Activated CD4-positive, CD25-positive, alpha-beta regulatory T cell treated with anti-CD3 and anti-CD28 coated beads, Interleukin-2, amount 50 U/mL, for 24 hours (primary cell): ENCODE measurements at regions not wholly inside any gene's neighbourhood (a gene's known extent, or its start where the extent isn't known, plus 50 kb on each side); places are given as distances from the start of the nearest gene placed in this dataset.
A peak's percentile ranks its signal among the peaks of the same experiment; 100 is the strongest.

ENCODE experiments used
- ATAC-seq, 2 donors: fragments of 150-1000 bp; cut with Tn5 transposase; one replicate each; pipeline ENCODE4 v1.10.0; 2021; ENCODE audit warnings: mild to moderate bottlenecking in 1 of 2, moderate library complexity in 1 of 2

DNA sequence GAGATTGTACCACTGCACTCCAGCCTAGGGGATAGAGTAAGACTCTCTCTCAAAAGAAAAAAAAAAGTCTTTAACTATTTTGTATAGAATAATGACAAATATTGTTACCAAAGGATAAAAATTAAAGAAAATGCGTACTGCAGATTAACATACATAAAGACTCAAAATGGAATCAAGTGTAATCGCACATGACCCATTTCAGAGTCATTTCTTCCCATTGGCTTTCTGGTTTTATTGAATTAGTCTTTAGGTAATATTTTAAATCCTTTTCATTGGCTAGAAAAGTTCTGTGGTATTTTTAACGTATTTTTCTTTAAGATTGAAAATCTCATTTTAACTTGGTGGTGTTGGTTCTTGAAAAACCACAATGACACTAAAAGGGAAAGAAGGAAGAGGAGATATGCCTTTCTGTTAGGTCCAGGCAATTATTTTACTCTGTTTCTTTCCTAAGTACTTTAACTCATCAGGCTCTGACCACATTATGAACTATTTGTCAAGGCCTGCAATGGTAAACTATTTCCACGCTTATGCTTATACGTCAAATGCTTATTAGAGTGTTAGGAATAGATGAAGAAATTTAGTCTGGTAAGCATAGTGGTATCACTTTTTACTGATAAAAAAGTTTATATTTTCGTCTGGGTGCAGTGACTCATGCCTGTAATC is 52.3 kb downstream of the PLEKHG1 start:
- no peak for ATAC-seq

DNA sequence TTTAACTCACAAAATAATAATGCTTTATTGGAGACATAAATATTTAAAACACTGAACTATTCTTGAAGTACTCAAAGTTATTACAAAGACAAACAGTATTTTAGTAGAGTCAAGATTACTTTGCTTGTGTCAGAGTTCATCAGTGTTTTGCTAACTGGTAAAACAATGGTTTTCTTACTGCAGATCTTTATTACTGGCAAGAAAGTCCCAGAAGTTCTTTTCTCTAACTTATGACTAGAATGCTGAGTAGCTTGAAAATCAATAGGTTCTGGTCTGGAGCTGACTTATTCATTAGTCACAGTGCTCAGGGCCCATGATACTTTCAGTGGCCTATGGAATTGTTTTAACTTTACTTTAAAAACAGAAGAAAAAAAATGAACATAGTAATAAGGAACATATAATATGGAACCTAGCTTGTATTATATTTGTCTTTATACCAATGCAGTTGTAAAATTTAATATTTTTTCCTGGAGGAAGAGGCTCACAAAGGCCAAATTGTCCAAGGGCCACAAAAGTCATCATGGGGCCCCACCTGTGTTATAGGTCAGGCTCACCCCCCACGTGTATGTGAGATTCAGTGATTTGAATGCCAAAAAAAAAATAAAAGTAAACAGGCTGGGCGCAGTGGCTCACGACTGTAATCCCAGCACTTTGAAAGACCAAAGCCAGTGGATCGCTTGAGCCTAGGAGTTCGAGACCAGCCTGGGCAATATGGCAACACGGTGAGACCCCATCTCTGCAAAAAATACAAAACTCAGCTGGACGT is 53.3 kb downstream of the PLEKHG1 start:
- peak in 1 of 2 donors; percentile 69 for ATAC-seq

DNA sequence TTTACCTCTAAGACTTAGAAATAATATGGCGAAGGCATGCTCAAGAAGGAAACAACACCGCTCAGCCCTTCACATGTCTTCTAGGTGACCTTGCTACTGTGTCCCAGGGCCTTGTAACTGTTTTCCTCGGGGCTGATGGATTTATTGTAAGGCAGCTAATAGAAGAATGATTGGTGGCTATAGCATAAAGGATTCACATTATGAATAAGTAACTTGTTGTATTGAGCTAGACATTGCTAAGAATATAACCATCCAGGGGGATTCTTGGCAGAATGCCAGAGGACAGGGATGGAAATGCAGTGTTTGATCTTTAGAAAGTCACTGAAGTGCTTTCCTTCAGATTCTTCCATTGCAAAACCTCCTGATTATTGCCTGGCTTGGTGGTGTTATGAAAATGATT is 54.9 kb downstream of the PLEKHG1 start:
- no peak for ATAC-seq

DNA sequence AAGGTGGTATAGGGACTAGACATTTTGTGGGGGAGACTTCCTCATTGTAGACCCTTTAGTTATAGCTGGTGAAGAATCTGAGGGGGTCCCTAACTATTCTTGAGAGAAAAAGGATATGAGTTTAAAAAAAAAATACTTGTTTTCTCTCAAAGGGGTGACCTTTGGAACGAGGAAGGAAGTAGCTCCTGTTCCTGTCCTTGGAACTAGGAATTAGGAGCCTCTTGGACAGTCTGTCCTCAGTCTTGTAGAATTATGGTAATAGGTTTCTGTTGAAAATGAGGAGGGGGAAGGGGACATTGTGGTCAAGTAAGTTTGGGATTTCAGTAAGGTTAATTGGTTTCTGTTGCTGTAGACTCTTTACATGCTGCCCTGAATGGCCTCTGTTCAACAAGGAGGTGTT is 56.5 kb downstream of the PLEKHG1 start:
- no peak for ATAC-seq

GRCh38 chr6:150658421-150658820 is 58.7 kb downstream of the PLEKHG1 start:
- no peak for ATAC-seq

- no peak for ATAC-seq
These were observed 59.5 kb downstream of the PLEKHG1 start for GRCh38 chr6:150659046-150659763.

DNA sequence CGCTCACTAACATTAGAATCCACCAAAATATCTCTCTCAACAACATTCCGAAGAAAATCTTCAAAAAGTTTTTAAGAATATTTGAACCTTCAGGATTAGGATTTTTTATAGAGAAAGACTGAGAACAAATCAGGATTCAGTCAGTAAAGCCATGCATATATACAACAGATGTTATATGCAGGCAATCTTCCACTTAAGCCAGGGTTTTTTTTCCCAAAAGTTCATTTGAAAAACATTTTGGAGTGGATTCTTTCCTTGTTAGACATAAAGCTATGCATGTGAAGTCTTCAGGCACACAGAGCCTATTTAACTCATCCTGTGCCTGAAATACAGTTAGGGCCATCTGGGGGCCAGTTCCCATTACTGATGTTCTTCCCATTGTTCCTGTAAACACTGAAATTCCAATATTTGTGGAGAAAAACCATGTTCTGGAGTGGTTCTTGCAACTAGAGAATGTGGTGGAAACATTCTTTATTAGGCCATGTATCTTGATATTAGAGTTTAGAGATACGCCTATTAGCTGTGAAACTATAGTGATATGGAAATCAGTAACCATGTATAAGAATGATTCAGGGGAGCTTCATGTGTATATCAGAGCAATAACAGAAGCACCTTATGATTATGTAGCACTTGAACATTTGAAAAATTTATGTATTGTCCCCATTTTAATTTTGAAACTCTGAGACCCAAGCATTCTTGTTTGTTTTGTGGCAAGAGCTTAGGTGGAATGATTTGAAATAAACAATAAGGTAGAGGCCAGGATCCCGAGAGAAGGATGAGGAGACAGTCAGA is 61.7 kb downstream of the PLEKHG1 start:
- no peak for ATAC-seq

GRCh38 chr6:150662814-150663213 is 63.1 kb downstream of the PLEKHG1 start:
- ATAC-seq = no peak

DNA sequence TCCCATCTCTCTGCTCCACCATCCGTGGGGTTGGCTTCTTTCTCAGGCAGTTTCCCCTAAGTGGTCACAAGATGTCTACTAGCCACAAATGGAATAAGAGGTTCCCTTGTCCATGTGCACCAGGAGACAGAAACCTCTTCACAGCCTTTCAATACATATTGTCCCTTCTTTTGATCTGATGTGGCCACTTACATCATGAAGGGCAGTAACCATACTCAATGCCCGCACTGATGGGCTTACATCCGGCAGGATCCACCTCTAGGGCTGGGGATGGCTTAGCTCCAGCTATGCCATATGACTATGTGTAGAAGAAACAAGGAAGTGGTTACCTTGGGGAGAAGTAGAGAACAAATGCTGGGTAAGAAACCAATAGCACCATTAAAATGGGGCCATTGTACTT is 64.4 kb downstream of the PLEKHG1 start:
- no peak for ATAC-seq

DNA sequence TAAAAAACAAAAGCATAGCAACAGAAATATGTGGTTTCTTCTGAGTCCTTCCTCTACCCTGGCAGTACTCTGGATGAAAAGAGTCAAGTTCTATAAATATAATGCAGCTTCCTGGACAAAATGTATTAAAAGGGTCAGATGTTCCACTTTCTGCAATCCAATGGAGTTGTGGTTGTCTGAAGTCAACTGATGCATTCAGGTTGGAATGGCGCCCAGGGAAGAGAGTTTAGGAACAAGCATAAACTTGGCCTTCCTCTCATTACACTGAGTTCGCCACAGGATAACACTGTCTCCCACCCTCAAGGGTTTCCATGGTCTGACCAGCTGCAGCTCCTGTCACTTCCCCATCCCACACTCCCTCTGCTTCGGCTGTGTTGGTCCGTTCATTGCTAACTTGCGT is 66.4 kb downstream of the PLEKHG1 start:
- no peak for ATAC-seq

- no peak for ATAC-seq
These were observed 67.7 kb downstream of the PLEKHG1 start for GRCh38 chr6:150667359-150667758.

- ATAC-seq = peak in 1 of 2 donors; percentile 20
These were observed 68.5 kb downstream of the PLEKHG1 start for GRCh38 chr6:150667977-150668716.

GRCh38 chr6:150668900-150669302 is 69.2 kb downstream of the PLEKHG1 start:
- no peak for ATAC-seq

GRCh38 chr6:150670311-150670710 is 70.6 kb downstream of the PLEKHG1 start:
- ATAC-seq = no peak

DNA sequence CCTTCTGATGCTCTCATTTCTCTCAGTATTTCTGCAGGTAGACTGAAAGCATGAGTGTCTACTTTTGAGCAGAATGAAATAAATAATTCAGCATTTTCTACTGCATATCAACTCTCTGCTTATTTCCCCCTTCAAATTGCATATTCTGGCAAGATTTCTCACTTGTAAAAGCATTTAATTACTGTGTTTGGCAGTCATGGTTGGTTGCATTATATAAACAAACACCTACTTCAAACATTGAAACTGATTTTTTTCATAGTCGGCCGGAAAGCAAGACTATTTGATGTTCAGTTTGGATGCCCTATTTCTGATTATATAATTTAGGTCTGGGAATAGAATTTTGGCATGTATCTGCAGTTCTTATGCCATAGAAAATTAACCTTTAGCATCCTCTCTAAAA is 73.1 kb downstream of the PLEKHG1 start:
- no peak for ATAC-seq

- no peak for ATAC-seq
These were observed 74.1 kb downstream of the PLEKHG1 start for GRCh38 chr6:150673720-150674346.

- ATAC-seq = no peak
These were observed 76.7 kb downstream of the PLEKHG1 start for GRCh38 chr6:150676344-150676743.

- no peak for ATAC-seq
These were observed 77.1 kb downstream of the PLEKHG1 start for GRCh38 chr6:150676772-150677171.

DNA sequence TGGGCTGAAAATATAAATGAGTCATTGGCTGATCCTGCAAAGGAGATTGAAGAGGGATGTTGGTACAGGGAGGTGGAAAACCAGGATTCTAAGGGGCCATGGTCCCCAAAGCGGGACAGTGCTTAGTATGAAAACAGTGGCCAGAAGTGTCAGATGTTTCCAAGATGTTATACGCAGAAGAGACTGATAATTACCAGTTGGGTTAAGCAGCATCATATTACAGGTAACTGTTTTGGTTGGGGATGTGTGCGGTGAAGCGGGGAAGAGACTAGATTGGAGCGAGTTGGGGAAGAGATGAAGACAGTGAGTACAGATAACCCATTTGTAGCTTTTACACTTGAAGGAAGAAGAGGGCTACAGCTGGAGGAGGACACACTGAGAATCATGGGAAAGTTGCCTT is 80.8 kb downstream of the PLEKHG1 start:
- no peak for ATAC-seq

GRCh38 chr6:150681578-150682395 is 82.1 kb downstream of the PLEKHG1 start:
- no peak for ATAC-seq

- no peak for ATAC-seq
These were observed 83.6 kb downstream of the PLEKHG1 start for GRCh38 chr6:150683320-150683719.
